GM10266 (cell line): ENCODE measurements at regions not wholly inside any gene's neighbourhood (a gene's known extent, or its start where the extent isn't known, plus 50 kb on each side); places are given as distances from the start of the nearest gene placed in this dataset.
"Not testable (repeated sequence)": the region's sequence is repeated elsewhere in the genome, so short reads cannot be mapped to it uniquely, and the experiment has no call there.

ENCODE experiments used
- DNase-seq: peaks from one replicate; pipeline ENCODE4 v3.0.0; 2012; ENCODE audit errors: extremely low spot score
- TF ChIP-seq, protein P1 (sequence below): IDR thresholded peaks from 2 replicates; pipeline ENCODE4 v1.5.1; 2012; ENCODE audit warnings: mild to moderate bottlenecking, low read depth; ENCODE audit not compliant: control insufficient read depth, insufficient read depth; ENCODE audit errors: missing control alignments

DNA sequence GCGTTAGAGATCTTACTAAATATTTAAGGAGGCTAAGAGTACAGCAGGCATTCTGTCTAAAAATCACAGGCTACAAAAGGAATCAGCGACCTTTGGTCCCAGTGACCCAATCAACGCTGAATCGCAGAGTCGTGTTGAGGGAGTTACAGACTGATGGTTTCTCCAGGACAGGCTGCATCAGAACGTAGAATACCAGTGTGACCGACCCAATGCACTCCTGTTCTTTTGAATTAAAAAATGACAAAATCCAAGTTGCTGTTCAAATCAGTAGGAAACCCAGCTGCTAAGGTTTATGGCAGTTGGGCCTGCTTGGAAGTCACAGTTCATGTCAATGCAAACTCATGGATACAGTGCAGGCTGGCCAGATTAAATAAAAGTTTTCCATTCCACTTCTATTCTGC is 155.8 kb upstream of the AFDN start:
- TF ChIP-seq, protein P1, sequence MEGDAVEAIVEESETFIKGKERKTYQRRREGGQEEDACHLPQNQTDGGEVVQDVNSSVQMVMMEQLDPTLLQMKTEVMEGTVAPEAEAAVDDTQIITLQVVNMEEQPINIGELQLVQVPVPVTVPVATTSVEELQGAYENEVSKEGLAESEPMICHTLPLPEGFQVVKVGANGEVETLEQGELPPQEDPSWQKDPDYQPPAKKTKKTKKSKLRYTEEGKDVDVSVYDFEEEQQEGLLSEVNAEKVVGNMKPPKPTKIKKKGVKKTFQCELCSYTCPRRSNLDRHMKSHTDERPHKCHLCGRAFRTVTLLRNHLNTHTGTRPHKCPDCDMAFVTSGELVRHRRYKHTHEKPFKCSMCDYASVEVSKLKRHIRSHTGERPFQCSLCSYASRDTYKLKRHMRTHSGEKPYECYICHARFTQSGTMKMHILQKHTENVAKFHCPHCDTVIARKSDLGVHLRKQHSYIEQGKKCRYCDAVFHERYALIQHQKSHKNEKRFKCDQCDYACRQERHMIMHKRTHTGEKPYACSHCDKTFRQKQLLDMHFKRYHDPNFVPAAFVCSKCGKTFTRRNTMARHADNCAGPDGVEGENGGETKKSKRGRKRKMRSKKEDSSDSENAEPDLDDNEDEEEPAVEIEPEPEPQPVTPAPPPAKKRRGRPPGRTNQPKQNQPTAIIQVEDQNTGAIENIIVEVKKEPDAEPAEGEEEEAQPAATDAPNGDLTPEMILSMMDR: no peak
- no peak for DNase-seq

DNA sequence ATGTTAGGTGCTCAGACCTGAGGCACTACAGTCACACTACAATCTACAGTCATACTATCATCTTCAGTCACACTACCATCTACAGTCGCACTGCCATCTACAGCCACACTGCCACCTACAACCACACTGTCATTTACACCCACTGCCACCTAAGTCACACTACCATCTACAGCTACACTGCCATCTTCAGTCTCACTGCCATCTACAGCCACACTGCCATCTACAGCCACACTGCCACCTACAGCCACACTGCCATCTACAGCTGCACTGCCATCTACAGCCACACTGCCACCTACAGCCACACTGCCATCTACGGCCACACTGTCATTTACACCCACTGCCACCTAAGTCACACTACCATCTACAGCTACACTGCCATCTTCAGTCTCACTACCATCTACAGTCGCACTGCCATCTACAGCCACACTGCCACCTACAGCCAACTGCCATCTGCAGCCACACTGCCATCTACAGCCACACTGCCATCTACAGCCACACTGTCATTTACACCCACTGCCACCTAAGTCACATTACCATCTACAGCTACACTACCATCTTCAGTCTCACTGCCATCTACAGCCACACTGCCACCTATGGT is 155.2 kb upstream of the AFDN start:
- not testable (repeated sequence) for DNase-seq

DNA sequence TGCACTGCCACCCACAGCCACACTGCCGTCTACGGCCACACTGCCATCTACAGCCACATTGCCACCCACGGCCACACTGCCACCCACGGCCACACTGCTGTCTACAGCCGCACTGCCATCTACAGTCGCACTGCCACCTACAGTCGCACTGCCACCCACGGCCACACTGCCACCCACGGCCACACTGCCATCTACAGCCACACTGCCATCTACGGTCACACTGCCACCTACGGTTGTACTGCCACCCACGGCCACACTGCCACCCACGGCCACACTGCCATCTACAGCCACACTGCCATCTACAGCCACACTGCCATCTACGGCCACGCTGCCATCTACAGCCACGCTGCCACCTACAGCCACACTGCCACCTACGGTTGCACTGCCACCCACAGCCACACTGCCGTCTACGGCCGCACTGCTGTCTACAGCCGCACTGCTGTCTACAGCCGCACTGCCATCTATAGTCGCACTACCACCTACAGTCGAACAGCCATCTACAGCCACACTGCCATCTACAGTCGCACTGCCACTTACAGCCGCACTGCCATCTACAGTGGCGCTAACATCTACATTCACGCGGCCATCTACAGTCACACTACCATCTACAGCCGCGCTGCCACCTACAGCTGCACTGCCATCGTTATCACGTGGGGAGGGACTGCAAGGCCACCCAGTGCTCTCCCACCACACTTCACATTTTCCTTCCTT is 154.6 kb upstream of the AFDN start:
- TF ChIP-seq, protein P1: no peak

DNA sequence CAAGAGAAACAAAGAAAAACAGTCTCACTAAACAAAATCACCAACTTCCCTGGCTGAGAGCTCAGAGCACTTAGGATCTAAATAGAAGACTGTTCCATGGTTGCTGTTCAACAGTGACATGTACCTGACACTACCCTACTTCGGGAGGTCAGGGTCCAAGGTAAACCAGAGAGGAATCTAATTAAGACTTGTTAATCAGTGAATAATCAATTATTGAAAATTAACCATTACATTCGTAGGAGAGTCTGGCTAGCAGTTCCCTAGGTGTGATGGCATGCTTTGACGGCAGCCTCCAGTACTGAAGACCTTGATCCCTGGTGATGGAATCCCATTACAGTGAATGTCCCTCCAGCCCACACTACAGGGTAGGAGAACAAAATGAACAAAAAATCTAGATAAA is 154.0 kb upstream of the AFDN start:
- TF ChIP-seq, protein P1: no peak
- no peak for DNase-seq

More for the DNA sequence above, 154.6 kb upstream of the AFDN start:
- DNase-seq: no peak

DNA sequence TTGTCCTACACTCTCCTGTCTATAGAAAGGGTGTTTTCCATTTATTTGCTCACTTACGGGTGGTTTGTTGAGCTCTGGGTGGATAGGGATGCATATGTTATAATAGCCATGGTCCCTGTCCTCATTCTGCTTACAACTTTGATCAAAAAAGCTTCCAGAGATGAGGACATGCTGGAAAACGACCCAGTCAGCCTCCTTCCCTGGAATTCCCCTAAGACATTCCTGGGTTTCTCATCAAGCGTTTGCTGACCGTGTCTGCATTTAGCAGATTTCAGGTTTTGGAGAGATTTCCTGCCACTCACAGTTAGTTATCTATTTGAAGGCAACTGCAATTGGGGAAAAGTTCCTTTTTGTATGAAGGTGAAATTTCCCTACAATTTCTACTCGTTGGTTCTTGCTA is 152.8 kb upstream of the AFDN start:
- DNase-seq: no peak

DNA sequence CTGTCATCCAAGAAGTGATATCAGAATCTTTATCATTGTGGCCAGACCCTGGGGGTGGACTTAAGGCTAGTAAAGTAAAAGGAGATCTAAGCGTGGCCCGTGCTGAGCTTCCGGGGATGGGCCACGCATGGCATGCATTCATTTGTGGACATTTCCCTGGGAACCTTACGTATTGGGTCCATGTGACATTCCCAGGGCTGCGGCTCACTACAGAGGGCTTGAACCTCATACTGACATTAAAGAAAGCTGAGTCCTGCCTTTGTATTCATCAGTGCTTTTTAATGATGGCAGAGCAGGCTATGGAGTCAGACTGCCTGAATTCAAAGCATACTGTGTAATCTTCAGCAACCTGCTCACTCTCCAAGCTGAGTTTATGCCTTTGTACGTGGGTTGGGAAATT is 152.2 kb upstream of the AFDN start:
- TF ChIP-seq, protein P1: no peak
- no peak for DNase-seq

More for the DNA sequence above, 152.8 kb upstream of the AFDN start:
- TF ChIP-seq, protein P1: no peak

DNA sequence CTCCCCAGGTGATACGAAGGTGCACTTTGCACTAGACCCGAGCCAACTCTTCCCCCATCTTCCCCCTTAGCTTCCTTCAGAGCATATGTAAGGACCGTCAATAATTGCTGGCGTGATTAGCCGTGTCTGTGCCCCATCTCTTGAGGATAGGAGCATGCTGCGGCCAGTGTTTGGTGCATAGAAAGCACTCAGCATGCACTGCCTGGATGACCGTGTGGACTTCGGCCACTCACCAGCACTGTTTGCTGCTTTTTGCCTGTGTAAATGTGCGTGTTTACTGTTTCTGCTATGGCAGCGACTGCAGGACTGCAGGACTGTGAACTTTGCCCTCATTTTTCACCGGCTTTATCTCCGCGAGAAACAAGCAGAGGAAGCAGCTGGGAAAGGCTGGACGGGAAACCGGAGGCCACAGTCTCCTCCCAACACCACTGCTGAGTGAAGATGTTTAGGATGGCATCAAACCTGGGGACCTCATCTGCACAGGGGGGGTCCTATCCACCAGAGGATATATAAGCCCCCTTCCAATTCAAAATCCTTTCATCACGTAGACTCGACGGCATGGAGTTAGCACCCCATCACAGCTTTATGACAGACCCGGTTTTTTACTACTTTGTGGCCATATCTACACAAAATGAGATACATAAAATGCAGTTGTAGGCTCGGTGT is 150.6 kb upstream of the AFDN start:
- DNase-seq: no peak
- TF ChIP-seq, protein P1: no peak
